GM12872 (cell line): ENCODE measurements at regions not wholly inside any gene's neighbourhood (a gene's known extent, or its start where the extent isn't known, plus 50 kb on each side); places are given as distances from the start of the nearest gene placed in this dataset.

ENCODE experiments used
- TF ChIP-seq, protein P1 (sequence below): IDR thresholded peaks from 3 replicates; pipeline ENCODE4 v1.5.1; 2011; ENCODE audit warnings: low read depth, mild to moderate bottlenecking, low read length, moderate library complexity; ENCODE audit not compliant: insufficient read depth

- TF ChIP-seq, protein P1, sequence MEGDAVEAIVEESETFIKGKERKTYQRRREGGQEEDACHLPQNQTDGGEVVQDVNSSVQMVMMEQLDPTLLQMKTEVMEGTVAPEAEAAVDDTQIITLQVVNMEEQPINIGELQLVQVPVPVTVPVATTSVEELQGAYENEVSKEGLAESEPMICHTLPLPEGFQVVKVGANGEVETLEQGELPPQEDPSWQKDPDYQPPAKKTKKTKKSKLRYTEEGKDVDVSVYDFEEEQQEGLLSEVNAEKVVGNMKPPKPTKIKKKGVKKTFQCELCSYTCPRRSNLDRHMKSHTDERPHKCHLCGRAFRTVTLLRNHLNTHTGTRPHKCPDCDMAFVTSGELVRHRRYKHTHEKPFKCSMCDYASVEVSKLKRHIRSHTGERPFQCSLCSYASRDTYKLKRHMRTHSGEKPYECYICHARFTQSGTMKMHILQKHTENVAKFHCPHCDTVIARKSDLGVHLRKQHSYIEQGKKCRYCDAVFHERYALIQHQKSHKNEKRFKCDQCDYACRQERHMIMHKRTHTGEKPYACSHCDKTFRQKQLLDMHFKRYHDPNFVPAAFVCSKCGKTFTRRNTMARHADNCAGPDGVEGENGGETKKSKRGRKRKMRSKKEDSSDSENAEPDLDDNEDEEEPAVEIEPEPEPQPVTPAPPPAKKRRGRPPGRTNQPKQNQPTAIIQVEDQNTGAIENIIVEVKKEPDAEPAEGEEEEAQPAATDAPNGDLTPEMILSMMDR, result no peak
These were observed 126.9 kb downstream of the CPZ start for GRCh38 chr4:8719421-8719820.

- TF ChIP-seq, protein P1, result no peak
These were observed 118.4 kb downstream of the CPZ start for GRCh38 chr4:8710946-8711345.

- TF ChIP-seq, protein P1, result no peak
These were observed 117.9 kb downstream of the CPZ start for GRCh38 chr4:8710416-8710815.

GRCh38 chr4:8709729-8710360 is 117.3 kb downstream of the CPZ start:
- TF ChIP-seq, protein P1, result no peak

- TF ChIP-seq, protein P1, result no peak
These were observed 116.6 kb downstream of the CPZ start for GRCh38 chr4:8709050-8709728.

DNA sequence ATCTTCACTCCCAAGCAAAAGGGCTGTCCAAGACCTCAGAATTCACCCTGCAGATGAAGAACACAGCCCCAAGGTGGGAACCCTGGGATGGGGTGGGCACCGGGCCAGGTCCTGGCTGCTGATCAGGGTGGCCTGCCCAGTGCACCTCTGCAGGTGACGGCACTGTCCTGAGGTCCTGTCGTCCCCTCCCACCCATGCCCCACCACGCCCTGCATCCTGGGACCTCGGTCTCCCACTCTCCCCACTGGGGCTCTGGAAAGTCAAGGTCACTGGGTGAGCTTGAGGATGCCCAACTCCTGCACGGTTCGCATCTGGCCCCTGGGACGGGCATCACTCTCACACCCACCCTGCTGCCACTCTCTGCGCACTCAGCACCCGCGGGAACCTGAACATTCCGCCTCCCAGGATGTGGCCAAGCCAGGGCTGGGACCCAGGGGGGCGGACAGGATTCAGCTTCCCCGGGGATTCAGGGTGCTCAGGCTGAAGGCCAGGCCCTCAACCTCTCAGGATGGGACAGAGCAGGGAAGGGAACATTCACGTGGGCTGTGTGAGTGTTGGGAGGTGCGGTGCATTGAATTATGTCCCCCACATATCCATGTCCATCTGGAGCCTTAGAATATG is 115.9 kb downstream of the CPZ start:
- TF ChIP-seq, protein P1, result no peak

DNA sequence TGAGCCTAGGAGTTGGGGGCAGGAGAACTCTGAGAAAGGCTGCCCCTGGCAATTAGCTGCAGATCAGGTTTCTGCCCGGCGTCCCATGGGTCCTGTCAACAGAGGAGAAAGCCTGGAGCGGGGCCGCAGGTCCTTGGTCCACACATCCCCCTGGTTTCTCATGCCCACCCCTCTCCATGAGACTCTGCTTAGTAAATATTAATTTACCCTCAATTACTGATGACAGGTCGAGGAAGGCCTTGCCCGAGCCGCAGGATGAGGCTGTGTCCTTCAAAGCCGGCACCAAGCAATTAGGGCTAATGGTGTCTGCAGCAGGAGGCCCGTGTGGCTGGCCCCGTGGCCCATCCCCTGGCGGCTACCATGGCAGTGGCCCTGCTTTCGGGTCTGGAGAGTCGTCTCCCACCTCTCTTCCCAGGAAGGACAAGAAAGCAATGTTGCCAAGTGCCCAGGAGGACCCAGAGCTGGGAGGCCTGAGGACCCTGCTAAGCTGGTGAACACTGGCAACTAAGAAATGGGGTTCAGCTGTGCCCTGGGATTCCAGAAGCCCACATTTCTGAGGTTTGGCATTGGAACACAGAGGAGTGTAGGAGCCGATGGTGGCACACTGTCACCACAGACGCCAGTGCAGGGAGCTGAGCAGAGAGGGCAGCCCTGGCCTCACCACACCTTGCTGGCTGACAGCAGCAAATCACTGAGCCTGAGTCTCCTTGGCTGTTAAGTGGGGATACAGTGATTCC is 114.6 kb downstream of the CPZ start:
- TF ChIP-seq, protein P1, result no peak
